GM18502 (cell line): ENCODE measurements at regions not wholly inside any gene's neighbourhood (a gene's known extent, or its start where the extent isn't known, plus 50 kb on each side); places are given as distances from the start of the nearest gene placed in this dataset.
A peak's percentile ranks its signal among the peaks of the same experiment; 100 is the strongest.

Experiments
- ATAC-seq: cut with Tn5 transposase; IDR thresholded peaks from one replicate; pipeline ENCODE4 v1.9.1; 2021; ENCODE audit warnings: mild to moderate bottlenecking; ENCODE audit not compliant: unreplicated experiment, poor library complexity

DNA sequence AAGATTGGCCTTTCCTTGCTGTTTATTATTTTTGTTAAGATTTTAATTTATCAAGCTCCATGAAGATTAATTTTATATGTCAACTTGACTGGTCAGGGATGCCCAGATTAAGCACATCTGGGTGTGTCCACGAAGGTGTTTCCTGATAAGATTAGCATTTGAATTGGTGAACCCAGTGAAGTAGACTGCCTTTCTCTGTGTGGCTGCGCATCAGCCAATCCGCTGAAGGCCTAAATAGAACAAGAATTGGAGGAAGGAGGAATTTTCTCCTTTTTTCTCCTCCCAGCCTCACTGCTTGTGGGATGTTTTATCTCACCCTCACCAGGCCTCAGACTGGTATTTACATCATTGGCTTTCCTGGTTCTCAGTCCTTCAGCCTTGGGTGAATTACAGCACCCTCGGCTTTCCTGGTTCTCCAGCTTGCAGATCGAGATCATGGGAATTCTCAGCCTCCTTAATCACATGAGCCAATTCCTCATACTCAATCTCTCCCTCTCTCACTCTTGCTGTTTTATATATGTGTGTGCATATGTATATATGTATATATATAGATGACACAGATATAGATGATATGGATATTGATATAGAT, 135.4 kb upstream of the SPEF2 start:
- ATAC-seq = no peak

DNA sequence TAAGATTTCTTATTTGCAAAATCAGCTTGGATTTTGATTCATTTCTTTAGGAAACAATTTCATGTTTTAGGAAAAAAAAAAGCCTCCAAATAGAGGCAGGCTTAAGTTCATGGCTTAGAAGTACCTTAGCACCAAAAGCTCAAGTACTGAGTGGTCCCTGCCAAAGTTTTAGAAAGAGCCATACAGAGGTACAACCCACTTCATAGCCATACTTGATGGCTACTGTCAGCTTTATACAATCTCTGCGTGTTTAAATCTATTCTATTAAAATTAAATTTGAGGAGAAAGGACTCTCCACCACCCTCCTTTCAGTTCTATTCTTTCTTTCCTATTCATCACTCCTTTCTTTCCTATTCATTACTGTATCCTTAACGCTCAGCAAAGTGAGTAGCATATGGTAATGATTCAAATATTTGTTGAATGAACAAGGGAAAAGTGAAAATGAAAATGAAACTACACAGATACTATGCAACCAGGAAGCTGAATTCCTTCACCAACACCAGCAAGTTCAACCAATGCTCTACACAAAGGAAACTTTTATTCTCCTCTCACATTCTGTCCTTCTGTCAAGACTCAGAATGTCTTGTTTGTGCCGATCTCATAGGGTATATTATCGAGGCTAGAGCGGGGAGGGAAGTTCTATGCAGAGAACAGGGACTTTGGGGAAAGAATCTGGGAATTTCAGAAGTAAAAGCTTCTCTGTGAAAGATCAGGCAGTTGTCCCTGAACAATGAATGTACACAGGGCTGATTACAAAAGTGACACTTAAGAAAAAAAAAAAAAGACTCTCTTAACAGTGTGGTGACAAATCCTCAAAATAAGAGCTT, 138.6 kb upstream of the SPEF2 start:
- peak; percentile 48 for ATAC-seq

DNA sequence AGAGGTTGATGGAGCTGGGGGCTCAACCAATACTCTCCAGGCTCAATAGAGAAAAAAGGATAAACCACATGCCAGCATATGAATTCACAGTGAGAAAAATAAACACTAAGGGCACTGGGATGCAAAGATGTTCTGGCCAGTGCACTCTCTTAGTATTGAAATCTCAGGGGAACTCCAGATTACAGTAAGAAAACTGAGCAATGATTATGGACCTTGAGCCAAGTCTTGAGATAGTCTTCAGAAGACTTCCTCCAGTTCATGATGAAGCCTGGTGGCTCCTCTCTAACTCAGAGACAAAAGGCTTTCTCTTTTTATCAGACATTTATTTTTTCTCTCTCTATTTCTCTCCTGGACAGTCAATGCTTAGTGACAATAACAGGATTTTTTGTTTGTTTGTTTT, 139.8 kb upstream of the SPEF2 start:
- no peak for ATAC-seq

DNA sequence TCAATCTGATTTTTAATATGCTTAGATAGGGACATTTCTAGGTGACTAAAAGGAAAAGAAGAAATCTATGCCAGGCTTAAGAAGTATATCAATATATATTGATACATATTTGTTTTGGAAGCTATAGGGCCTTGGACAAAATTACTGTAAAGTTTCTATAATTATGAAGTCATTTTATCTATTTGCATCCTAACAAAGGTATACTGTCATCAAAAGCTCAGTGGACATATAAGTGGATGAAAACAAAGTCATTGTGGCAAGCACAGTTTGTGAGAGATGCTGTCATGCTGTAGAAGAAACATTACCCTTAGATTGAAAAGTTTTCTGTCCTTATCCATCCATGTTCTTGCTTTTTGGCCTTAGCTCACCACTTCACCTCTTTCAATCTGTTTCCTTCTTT, 140.3 kb upstream of the SPEF2 start:
- no peak for ATAC-seq

DNA sequence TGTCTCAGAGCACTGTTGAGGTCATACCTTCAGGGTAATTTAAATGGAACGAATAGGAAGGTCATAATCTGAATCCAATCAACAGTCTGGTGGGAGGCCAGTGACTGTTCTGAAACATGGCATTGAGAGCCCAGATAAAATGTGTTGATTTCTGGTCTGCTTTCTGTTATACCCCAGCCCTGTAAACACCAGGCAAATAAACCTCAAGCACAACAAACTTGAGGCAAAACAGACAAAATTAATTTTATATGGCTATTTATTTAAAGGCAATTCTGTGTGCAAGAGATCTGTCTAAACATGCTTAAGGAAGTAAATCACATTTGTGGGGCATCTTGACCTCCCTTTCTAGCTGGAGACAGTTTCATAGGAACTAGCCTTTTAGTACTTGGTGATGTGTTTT, 140.9 kb upstream of the SPEF2 start:
- ATAC-seq = no peak

DNA sequence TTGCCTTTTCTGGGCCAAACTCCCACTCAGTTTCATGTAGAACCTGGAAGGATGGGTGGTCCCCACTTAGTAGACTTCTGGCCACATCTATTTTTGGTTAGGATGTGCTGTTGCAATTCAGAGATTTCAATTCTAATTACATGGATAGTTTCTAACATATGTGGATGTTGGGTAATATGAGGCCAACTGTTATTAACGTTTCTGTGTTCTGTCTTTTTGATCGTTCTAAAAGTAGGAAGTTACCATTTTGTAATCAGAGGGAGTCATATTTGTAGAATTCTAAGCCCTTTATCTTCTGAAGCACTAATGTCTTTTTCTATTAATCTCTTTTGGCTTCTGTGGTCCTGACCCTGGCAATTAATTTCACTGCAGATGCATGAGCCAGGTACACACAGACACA, 141.6 kb upstream of the SPEF2 start:
- no peak for ATAC-seq

DNA sequence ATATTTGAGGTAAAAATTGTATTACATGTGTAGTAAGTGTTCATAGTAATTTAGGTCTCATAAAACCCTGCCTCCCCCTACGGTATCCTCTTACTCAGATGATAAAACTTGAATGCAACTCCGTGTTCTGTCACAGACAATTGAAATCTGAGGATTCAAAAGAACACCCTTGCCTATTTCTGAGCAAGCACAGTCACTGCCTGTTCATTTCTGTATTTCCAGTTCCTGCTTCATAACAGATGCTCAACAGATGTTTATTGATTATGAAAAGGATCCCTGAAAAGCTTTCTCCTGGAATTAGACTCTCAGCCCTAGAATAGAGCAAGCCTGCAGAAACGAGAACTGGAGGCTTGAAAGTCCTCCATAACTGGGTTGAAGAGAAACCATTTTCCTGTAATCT, 144.1 kb upstream of the SPEF2 start:
- ATAC-seq = no peak

DNA sequence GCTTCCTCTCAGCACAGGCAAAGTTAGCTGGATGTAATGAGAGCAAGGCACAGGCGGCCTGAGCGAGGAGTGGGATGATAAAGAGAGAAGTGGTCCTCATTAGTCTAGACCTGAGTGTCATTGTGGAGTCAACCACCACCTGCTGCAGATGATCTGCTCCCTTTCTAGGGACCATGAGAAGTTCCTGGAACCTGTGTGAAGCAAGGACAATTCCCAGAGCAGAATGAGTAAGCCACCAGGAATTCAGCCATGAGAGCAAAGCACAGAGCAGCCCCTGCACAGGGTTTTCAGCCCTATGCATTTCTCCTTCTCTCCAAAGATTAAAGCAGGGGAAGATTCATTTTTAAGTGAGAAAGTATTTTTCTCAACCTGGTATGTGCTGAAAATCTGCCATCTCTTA, 146.8 kb upstream of the SPEF2 start:
- no peak for ATAC-seq

DNA sequence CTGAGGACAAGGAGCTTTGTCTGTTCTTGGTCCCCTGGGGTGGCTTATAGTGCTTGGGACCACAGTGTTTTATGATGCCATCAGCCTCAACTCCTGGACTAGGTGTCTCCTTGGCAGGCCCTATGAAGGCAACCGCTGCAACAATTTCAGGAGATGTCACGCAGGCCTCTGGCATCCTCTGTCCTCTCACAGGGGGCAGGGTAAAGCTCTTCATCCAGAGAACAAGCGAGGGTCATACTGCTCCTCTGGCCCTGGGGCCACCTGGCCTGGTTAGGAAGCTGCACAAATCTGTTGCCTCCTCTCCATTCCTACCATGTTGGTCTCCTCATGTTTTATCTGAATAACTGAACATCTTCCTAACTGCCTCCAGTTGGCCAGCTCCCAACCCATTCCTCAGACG, 148.9 kb upstream of the SPEF2 start:
- no peak for ATAC-seq

DNA sequence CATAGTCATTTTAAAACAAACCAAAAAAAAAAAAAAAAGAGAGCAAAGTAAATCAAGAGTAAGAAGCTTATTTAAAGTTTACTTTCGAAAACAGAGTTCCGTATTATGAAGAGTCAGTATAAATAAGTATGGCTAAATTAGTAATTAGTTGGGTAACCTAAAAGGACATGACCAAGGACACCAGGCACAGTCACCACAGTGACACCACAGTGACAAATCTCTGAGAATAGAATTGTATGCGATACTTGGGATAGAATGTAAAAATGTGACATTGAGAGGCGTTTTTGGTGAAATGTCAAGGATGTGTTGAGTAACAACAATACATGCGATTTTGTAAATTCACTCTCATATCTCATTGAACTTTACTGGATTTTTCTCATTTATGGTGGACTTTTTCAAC, 150.9 kb upstream of the SPEF2 start:
- ATAC-seq = no peak

DNA sequence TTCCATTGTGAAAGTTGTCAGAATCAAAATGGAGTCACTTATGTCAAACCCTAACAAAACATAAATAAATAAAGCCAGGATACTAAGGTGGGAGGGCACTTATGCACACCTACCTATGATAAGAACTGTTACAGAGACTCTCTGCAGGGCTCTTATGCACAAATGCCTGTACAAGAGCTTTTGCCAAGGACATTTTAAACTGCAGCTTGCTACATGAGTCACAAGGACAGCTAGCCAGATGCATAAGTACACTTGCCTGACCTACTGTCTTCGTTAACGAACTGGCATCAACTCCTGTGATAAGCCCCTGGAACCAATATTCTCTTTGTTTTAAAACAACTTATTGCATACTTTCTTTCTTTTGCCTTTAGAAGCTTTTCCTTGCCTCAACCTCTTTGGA, 152.9 kb upstream of the SPEF2 start:
- no peak for ATAC-seq

DNA sequence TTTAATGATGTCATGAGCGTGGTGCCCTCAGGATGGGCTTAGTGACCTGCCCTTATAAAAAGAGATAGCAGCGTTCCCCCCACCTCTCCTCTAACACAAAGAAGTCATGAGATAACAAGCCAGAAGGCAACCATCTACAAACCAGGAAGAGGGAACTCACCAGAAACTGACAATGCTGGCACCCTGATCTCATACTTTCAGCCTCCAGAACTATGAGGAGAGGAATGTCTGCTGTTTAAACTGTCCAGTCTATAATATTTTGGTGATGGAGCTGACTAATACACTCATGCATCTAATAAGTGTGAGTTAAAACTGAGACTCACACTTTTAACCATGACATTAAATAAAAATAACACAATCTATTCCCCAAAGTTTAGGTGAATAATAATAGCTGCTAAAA, 156.1 kb upstream of the SPEF2 start:
- no peak for ATAC-seq

DNA sequence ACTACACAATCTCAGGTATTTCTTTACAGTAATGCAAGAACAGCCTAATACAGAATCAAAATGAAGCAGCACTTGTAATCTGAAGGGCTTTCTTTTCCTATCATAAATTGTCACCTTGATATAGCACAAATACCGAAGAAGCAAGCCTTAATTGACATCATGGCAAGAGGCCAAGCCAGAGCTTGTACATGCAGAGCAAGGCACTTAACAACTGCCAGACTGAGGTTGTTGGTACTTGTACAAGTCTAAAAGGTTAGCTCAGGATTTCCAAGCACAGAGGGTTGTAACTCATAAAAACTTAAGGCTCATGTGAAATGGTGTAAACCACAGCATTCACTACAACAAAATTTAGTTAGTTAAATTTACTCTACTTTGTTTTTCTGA, 158.8 kb upstream of the SPEF2 start:
- no peak for ATAC-seq

DNA sequence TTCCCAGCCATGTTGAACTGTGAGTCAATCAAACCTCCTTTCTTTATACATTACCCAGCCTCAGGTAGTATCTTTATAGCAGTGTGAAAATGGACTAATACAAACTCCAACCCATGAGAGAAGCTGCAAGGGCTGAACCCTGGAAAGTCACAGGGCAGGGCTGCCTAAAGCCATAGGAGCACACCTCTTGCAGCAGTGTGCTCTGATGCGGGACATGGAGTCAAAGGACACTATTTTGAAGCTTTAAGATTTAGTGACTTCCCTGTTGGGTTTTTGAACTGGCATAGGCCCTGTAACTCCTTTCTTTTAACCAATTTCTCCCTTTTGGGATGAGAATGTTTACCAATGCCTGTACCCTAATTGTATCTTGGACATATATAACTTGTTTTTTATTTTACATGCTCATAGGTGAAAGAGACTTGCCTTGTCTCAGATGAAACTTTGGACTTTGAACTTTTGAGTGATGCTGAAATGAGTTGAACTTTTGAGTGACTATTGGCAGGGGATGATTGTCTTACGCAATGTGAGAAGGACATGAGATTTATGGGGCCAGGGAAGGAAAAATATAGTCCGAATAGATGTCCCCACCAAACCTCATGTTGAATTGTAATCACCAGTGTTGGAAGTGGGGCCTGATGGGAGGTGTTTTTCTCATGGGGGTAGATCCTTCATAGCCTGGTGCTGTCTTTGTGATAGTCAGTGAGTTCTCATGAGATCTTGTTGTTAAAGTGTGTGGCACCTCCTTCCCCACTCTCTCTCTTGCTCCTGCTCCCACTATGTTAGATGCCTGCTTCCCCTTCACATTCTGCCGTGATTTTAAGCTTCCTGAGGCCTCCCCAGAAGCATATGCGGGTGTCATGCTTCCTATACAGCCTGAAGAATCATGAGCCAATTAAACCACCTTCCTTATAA, 159.5 kb upstream of the SPEF2 start:
- ATAC-seq = no peak

DNA sequence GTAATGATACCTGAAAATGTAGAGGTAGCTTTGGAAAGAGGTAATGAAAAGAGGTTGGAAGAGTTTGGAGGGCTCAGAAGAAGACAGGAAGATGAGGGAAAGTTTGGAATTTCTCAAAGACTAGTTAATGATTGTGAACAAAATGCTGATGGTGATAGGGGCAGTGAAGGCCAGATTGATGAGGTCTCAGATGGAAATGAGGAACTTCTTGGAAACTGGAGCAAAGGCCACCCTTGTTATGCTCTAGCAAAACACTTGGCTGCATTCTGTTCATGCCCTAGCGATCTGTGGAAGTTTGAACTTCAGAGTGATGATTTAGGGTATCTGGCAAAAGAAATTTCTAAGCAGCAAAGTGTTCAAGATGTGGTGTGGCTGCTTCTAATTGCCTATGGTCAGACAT, 161.2 kb upstream of the SPEF2 start:
- no peak for ATAC-seq

DNA sequence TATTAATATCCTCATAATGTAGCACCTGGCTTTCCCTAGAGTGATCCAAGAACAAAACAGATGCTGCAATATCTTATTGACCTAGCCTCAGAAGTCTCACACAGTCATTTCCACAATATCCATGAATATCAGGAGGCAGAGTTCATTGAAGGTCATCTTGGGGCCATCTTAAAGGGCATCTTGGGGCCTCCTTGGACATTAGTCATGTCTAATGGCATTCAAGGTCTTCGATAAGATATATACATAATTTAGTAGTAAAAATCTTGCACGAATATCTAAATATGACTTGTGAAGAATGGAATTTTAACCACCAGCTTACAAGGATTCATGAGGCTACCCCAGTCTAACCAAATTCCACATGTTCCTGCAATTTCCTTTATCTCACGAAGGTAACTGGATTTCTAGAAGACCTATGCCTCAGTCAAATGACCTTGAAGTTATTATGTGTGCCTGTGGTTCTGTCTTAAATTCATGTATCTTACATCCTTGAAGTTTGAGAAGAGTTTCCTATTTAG, 163.6 kb upstream of the SPEF2 start:
- ATAC-seq = no peak

DNA sequence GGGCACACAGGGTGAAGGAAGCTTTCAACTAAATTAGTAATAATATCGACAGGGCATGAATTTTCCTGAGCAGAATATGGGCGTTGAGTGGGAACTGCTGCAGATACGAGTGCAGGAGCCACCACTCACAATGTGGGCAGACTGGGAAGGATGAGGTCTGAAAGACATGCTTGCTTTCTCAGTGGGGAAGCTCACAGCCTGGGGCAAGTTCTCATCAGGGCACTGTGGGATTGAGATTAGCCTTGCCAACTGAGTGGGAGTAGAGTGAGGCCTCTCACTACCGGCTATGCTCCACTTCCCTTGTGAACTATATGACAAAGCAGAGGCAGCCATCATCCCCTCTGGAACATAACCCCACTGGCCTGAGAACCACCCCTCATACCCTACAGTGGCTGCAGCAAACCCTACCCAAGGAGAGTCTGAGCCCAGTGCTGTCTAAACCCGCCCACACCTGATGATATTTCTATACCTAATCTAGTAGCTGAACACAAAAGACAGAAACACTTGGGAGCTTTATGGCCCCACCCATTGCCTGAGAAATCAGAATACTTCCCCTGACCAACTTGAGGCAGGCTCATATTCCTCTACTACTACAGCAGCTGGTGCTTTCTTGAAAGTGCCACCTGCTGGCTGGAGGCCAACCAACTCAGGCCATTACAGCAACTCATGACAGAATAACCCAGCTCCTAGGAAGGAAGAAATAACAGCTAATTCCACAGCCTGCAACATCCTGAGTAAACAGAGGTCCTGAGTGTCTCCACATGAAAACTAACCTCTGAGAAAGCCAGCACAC, 173.7 kb upstream of the SPEF2 start:
- ATAC-seq = no peak

DNA sequence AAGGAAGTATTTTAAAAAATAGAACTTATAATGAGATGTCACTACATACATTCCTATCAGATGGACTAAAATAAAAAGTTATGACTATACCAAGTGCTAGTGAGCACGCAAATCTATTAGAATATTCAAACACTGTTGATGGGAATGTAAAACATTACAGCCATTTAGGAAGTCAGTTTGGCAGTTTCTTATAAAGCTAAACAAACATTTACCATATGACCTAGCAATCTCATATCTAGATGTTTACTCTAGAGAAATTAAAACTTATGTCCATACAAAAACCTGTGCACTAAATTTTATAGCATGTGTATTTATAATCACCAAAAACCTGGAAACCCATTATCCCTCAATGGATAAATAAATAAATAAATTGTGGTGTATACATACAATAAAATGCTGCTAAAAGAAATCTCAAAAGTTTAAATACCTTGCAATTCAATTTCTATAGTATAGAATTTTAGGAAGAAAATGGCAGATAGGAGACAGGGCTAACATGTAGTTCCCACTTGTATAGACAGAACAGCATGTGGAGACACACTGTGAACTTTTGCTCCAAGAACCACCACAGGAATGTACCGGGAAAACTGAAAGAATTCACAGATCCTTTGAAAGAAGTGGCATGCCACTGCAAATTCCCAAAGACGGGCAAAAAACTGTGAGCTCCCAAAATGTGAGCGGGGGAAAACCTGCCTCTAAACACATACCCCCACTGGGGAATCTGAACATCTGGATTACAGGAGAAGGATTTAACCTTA, 174.6 kb upstream of the SPEF2 start:
- ATAC-seq = no peak

DNA sequence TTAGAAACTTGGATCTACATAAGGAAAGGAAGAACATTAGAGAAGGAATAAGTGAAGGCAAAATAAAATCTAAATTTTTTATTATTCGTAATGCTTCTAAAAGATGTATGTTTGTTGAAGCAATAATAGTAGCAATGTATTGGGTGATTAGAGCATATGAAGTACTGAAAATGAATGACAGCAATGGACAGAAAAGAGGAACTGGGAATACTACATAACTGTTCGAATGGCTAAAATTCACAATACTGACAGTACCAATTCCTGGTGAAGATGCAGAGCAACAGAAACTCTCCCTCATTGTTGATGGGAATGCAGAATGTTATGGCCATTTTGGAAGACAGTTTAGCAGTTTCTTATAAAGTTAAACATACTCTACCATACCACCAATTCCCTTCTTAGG, 177.3 kb upstream of the SPEF2 start:
- ATAC-seq = no peak

DNA sequence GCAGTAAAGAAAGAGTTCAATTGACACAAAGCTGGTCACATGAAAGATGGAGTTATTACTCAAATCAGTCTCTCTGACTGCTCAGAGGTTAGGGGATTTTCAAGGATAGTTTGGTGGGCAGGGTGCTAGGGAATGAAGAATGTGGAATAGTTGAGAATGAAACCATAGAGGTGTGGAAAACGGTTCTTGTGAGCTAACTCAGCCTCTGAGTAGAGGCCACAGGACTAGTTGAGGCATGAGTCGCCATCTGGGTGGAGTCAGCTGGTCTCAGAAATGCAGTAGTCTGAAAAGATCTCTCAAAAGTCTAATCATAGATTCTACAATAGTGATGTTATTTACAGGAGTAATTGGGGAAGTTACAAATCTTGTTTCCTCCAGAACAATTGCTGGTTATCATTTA, 178.9 kb upstream of the SPEF2 start:
- no peak for ATAC-seq
